ENCODE measurements at regions not wholly inside any gene's neighbourhood (a gene's known extent, or its start where the extent isn't known, plus 50 kb on each side); places are given as distances from the start of the nearest gene placed in this dataset.

DNA sequence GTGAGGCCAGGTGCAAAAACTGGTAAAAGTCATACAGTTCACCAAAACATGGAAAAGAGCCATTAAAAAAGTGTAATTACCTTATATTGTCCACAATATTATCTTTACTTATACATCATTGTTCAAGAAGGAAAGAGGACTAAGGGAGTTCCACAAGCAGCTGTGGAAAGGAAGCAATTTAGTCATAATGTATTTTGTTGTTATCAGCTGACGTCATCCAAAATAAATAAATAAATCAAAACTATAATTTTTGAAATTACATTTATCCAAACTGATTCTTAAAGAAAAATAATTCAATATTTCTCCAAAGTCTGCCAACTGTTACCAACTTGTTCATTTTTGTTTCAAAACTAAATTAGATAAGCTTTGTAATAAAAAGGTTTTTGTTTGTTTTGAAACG lies 256.1 kb upstream of the CNTNAP5 start:
- TF ChIP-seq, protein P1, sequence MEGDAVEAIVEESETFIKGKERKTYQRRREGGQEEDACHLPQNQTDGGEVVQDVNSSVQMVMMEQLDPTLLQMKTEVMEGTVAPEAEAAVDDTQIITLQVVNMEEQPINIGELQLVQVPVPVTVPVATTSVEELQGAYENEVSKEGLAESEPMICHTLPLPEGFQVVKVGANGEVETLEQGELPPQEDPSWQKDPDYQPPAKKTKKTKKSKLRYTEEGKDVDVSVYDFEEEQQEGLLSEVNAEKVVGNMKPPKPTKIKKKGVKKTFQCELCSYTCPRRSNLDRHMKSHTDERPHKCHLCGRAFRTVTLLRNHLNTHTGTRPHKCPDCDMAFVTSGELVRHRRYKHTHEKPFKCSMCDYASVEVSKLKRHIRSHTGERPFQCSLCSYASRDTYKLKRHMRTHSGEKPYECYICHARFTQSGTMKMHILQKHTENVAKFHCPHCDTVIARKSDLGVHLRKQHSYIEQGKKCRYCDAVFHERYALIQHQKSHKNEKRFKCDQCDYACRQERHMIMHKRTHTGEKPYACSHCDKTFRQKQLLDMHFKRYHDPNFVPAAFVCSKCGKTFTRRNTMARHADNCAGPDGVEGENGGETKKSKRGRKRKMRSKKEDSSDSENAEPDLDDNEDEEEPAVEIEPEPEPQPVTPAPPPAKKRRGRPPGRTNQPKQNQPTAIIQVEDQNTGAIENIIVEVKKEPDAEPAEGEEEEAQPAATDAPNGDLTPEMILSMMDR (IDR thresholded peaks at IDR 0.05 in 2 of 3, conservative IDR thresholded peaks at IDR 0.05 in 1 of 3; ENCODE audit: control insufficient read depth in 2 of 3, extremely low read depth in 1 of 3, insufficient read depth in 1 of 3, low read depth in 3 of 3, low read length in 3 of 3) = no peak
- TF ChIP-seq ZNF24 (IDR thresholded peaks at IDR 0.05) (no peak), TAF1 (IDR thresholded peaks at IDR 0.05; ENCODE audit: borderline replicate concordance, low read depth, low read length) (no peak), POLR2A (IDR thresholded peaks at IDR 0.05; ENCODE audit: low read depth, low read length) (no peak), NBN (IDR thresholded peaks at IDR 0.05) (no peak), FOXK2 (IDR thresholded peaks at IDR 0.05) (no peak)
